DND-41 (cell line): ENCODE measurements at regions not wholly inside any gene's neighbourhood (a gene's known extent, or its start where the extent isn't known, plus 50 kb on each side); places are given as distances from the start of the nearest gene placed in this dataset.

ENCODE experiments used
- ATAC-seq: fragments of 200-7000 bp; cut with Tn5 transposase; 3 replicates; pipeline ENCODE4 v1.9.1; 2021; ENCODE audit warnings: low read depth; ENCODE audit not compliant: insufficient read depth
- DNase-seq: peaks from one replicate; pipeline ENCODE4 v3.0.0-alpha.2; 2020
- H2AFZ ChIP-seq: 2 replicates; pipeline ENCODE4 v1.6.0; 2012; ENCODE audit warnings: low read depth, low read length
- H3K27ac ChIP-seq: 2 replicates; pipeline ENCODE4 v1.5.1; 2012; ENCODE audit warnings: low read length, inconsistent platforms
- H3K27me3 ChIP-seq: fragments of 200-600 bp; sonication (generic); 2 replicates; pipeline ENCODE4 v1.6.0; 2012; ENCODE audit warnings: low read length, mild to moderate bottlenecking, inconsistent platforms; ENCODE audit not compliant: insufficient read depth, poor library complexity
- H3K36me3 ChIP-seq: 2 replicates; pipeline ENCODE4 v1.5.1; 2012; ENCODE audit warnings: low read length, inconsistent platforms; ENCODE audit not compliant: insufficient read depth
- H3K4me1 ChIP-seq: 2 replicates; pipeline ENCODE4 v1.5.1; 2012; ENCODE audit warnings: mild to moderate bottlenecking, low read length; ENCODE audit not compliant: insufficient read depth
- H3K4me2 ChIP-seq: 2 replicates; pipeline ENCODE4 v1.6.0; 2012; ENCODE audit warnings: mild to moderate bottlenecking, moderate library complexity, low read length, inconsistent platforms; ENCODE audit not compliant: insufficient read depth
- H3K4me3 ChIP-seq, 2 experiments: fragments of 200-600 bp in 1 of 2; shearing (Covaris generic) in 1 of 2; 2 replicates each; pipeline ENCODE4 v1.5.1; 2012 to 2016; ENCODE audit warnings: inconsistent platforms in 2 of 2, low read length in 2 of 2, mild to moderate bottlenecking in 2 of 2, low read depth in 1 of 2, moderate library complexity in 1 of 2
- H3K79me2 ChIP-seq: 2 replicates; pipeline ENCODE4 v1.6.0; 2012; ENCODE audit warnings: low read length, inconsistent platforms; ENCODE audit not compliant: insufficient read depth
- H3K9ac ChIP-seq: 2 replicates; pipeline ENCODE4 v1.6.0; 2012; ENCODE audit warnings: low read depth, mild to moderate bottlenecking, inconsistent platforms, low read length, moderate library complexity
- H3K9me3 ChIP-seq: 2 replicates; pipeline ENCODE4 v1.5.1; 2012; ENCODE audit warnings: low read length, moderate library complexity, mild to moderate bottlenecking, inconsistent platforms; ENCODE audit not compliant: insufficient read depth, severe bottlenecking
- H4K20me1 ChIP-seq: 2 replicates; pipeline ENCODE4 v1.6.0; 2012; ENCODE audit warnings: low read length; ENCODE audit not compliant: insufficient read depth
- CTCF ChIP-seq: IDR thresholded peaks from 2 replicates; pipeline ENCODE4 v1.5.1; 2012; ENCODE audit warnings: borderline replicate concordance, low read length, moderate library complexity, mild to moderate bottlenecking; ENCODE audit not compliant: poor library complexity, severe bottlenecking; ENCODE audit errors: extremely low read depth
- EZH2 ChIP-seq: IDR thresholded peaks from 3 replicates; pipeline ENCODE4 v1.6.1; 2012; ENCODE audit warnings: borderline replicate concordance, low read depth, mild to moderate bottlenecking, moderate library complexity, low read length, inconsistent platforms; ENCODE audit not compliant: severe bottlenecking

DNA sequence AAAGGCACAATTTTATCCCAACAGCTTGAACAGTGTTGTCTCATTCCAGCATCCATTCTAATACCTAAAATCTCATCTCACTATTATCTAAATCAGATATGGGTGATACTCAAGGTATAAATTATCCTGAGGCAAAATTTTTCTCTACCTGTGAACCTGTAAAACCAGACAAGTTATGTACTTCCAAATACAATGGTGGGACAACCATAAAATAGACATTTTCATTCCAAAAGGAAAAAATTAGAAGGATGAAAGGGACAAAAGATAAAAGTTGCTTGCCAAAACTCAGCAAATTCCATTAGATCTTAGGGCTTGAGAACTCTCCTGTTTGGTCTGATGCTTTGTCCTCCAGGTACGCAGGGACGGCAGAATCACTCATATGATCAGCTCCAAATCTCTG lies 650.5 kb downstream of the ADGRL2 start:
- Histone ChIP-seq H3K27me3 (no peaks in the 10 kb centered on the region), H3K9ac (no peak overlapping the region), H3K36me3 (no peaks in the 10 kb centered on the region), H2AFZ (no peak overlapping the region), H3K9me3 (no peaks in the 10 kb centered on the region), H3K4me1 (no peaks in the 10 kb centered on the region), H3K79me2 (no peaks in the 10 kb centered on the region), H4K20me1 (no peaks in the 10 kb centered on the region), H3K4me3 (no peak overlapping the region), H3K27ac (no peak overlapping the region), H3K4me2 (no peak overlapping the region)
- TF ChIP-seq CTCF (no peak), EZH2 (no peak)
- no peak for DNase-seq
- ATAC-seq, result no peak

DNA sequence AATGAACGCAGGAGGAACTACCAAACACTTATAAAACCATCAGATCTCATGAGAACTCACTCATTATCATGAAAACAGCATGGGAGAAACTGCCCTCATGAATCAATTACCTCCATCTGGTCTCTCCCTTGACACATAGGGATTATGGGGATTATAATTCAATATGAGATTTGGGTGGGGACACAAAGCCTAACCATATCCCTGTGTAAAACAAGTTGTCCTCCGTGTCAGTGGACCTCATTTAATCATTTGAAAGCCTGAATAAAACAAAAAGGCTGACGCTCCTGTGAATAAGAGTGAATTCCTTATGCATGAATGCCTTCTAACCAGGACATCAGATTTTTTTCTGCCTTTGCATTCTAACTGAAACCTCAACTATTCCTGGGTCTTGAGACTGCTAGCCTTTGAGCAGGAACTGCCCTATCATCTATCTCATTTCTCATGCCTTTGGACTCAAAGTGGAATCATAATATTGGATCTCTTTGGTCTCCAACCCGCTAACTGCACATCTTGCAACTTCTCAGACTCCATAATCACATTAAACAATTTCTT lies 648.8 kb downstream of the ADGRL2 start:
- TF ChIP-seq CTCF (no peak), EZH2 (no peak)
- no peaks in the 10 kb centered on the region for H3K4me1 ChIP-seq
- H3K27ac ChIP-seq, result no peak overlapping the region
- ATAC-seq (no peak), DNase-seq (no peak)
- H3K4me2 ChIP-seq, result no peak overlapping the region
- H3K9ac ChIP-seq, result no peak overlapping the region
- no peaks in the 10 kb centered on the region for H3K27me3 ChIP-seq
- no peaks in the 10 kb centered on the region for H4K20me1 ChIP-seq
- no peak overlapping the region for H2AFZ ChIP-seq
- H3K9me3 ChIP-seq, result no peaks in the 10 kb centered on the region
- H3K4me3 ChIP-seq, result no peak overlapping the region
- no peaks in the 10 kb centered on the region for H3K79me2 ChIP-seq
- H3K36me3 ChIP-seq, result no peaks in the 10 kb centered on the region

GRCh38 chr1:82446955-82447354 lies 646.2 kb downstream of the ADGRL2 start:
- H3K4me2 ChIP-seq, result no peak overlapping the region
- no peaks in the 10 kb centered on the region for H3K27me3 ChIP-seq
- no peaks in the 10 kb centered on the region for H3K4me1 ChIP-seq
- H3K79me2 ChIP-seq, result no peaks in the 10 kb centered on the region
- no peak overlapping the region for H3K27ac ChIP-seq
- no peaks in the 10 kb centered on the region for H4K20me1 ChIP-seq
- ATAC-seq (no peak), DNase-seq (no peak)
- no peaks in the 10 kb centered on the region for H3K36me3 ChIP-seq
- H2AFZ ChIP-seq, result no peak overlapping the region
- TF ChIP-seq EZH2, result no peak
- no peak for TF ChIP-seq CTCF
- no peak overlapping the region for H3K9ac ChIP-seq
- H3K4me3 ChIP-seq, result no peak overlapping the region
- no peaks in the 10 kb centered on the region for H3K9me3 ChIP-seq

- Histone ChIP-seq H3K4me2 (no peak overlapping the region), H3K4me3 (no peak overlapping the region), H3K36me3 (no peaks in the 10 kb centered on the region), H3K79me2 (no peaks in the 10 kb centered on the region), H2AFZ (no peak overlapping the region), H3K27ac (no peak overlapping the region), H3K9ac (no peak overlapping the region), H4K20me1 (no peaks in the 10 kb centered on the region), H3K27me3 (no peaks in the 10 kb centered on the region), H3K9me3 (no peaks in the 10 kb centered on the region), H3K4me1 (no peaks in the 10 kb centered on the region)
- ATAC-seq (no peak), DNase-seq (no peak)
- no peak for TF ChIP-seq EZH2
- TF ChIP-seq CTCF, result no peak
Observed at GRCh38 chr1:82446236-82446635, 645.5 kb downstream of the ADGRL2 start.
